ENCODE measurements at regions not wholly inside any gene's neighbourhood (a gene's known extent, or its start where the extent isn't known, plus 50 kb on each side); places are given as distances from the start of the nearest gene placed in this dataset.
"Not testable (repeated sequence)": the region's sequence is repeated elsewhere in the genome, so short reads cannot be mapped to it uniquely, and the experiment has no call there.

GRCh38 chr3:82165266-82165665 lies 403.8 kb upstream of the GBE1 start:
- DNase-seq (ENCODE audit: low read depth), result no peak

- DNase-seq (ENCODE audit: low read depth), result peak; percentile 5
These were observed 402.6 kb upstream of the GBE1 start for GRCh38 chr3:82163907-82164520.

GRCh38 chr3:82157952-82158351 lies 396.5 kb upstream of the GBE1 start:
- DNase-seq (ENCODE audit: low read depth), result peak; percentile 1

- not testable (repeated sequence) for DNase-seq (ENCODE audit: low read depth)
These were observed 392.4 kb upstream of the GBE1 start for GRCh38 chr3:82153892-82154291.

GRCh38 chr3:82145742-82146141 lies 384.3 kb upstream of the GBE1 start:
- DNase-seq (ENCODE audit: low read depth), result no peak

- no peak for DNase-seq (ENCODE audit: low read depth)
These were observed 383.4 kb upstream of the GBE1 start for GRCh38 chr3:82144811-82145210.

GRCh38 chr3:82143661-82144412 lies 382.4 kb upstream of the GBE1 start:
- no peak for DNase-seq (ENCODE audit: low read depth)

GRCh38 chr3:82141592-82141991 lies 380.1 kb upstream of the GBE1 start:
- no peak for DNase-seq (ENCODE audit: low read depth)

GRCh38 chr3:82137861-82138260 lies 376.4 kb upstream of the GBE1 start:
- no peak for DNase-seq (ENCODE audit: low read depth)

- DNase-seq (ENCODE audit: low read depth), result no peak
These were observed 375.6 kb upstream of the GBE1 start for GRCh38 chr3:82137050-82137449.

GRCh38 chr3:82133070-82133606 lies 371.7 kb upstream of the GBE1 start:
- DNase-seq (ENCODE audit: low read depth), result peak; percentile 44

- no peak for DNase-seq (ENCODE audit: low read depth)
These were observed 371.0 kb upstream of the GBE1 start for GRCh38 chr3:82132210-82133069.

- no peak for DNase-seq (ENCODE audit: low read depth)
These were observed 368.6 kb upstream of the GBE1 start for GRCh38 chr3:82130046-82130445.

- no peak for DNase-seq (ENCODE audit: low read depth)
These were observed 367.9 kb upstream of the GBE1 start for GRCh38 chr3:82129221-82129801.

- DNase-seq (ENCODE audit: low read depth), result no peak
These were observed 366.8 kb upstream of the GBE1 start for GRCh38 chr3:82128271-82128670.

GRCh38 chr3:82122554-82123345 lies 361.3 kb upstream of the GBE1 start:
- no peak for DNase-seq (ENCODE audit: low read depth)

GRCh38 chr3:82114589-82114988 lies 353.1 kb upstream of the GBE1 start:
- DNase-seq (ENCODE audit: low read depth), result no peak

- not testable (repeated sequence) for DNase-seq (ENCODE audit: low read depth)
These were observed 349.3 kb upstream of the GBE1 start for GRCh38 chr3:82110721-82111120.

GRCh38 chr3:82103241-82103640 lies 341.8 kb upstream of the GBE1 start:
- DNase-seq (ENCODE audit: low read depth), result no peak

GRCh38 chr3:82100378-82100777 lies 338.9 kb upstream of the GBE1 start:
- DNase-seq (ENCODE audit: low read depth), result no peak

- no peak for DNase-seq (ENCODE audit: low read depth)
These were observed 332.2 kb upstream of the GBE1 start for GRCh38 chr3:82093641-82094040.
